A673 (cell line): ENCODE measurements at regions not wholly inside any gene's neighbourhood (a gene's known extent, or its start where the extent isn't known, plus 50 kb on each side); places are given as distances from the start of the nearest gene placed in this dataset.

Experiments
- BruUV-seq: library from RNA; stranded (reverse); fragments of 400-500 nt; replicated peaks from 2 replicates; lab custom pipeline; 2021; lab: Mats Ljungman, UMichigan
- CTCF ChIA-PET: fragments of 300-600 bp; sonication (Branson Sonifier 250); formaldehyde crosslinking; loops from one replicate; lab custom pipeline; 2022; ENCODE audit warnings: antibody characterized with exemption; lab: Charles Lee
- POLR2A ChIA-PET: fragments of 300-600 bp; sonication (Branson Sonifier 250); formaldehyde crosslinking; loops from one replicate; lab custom pipeline; 2022; ENCODE audit warnings: antibody characterized with exemption; ENCODE audit not compliant: low non-redundant PET; lab: Charles Lee
- DNase-seq: peaks from one replicate; pipeline ENCODE4 v3.0.0-alpha.2; 2015; ENCODE audit warnings: low spot score
- H3K27ac ChIP-seq: fragments of 200-600 bp; sonication (generic); 2 replicates; pipeline ENCODE4 v1.5.1; 2016; ENCODE audit warnings: mixed run types, low read depth, mild to moderate bottlenecking, mixed read lengths, antibody characterized with exemption, low read length; ENCODE audit not compliant: poor library complexity, severe bottlenecking
- H3K27me3 ChIP-seq: fragments of 200-600 bp; sonication (generic); replicated peaks from 2 replicates; pipeline ENCODE4 v1.6.1; 2017; ENCODE audit warnings: mixed run types, low read depth, mild to moderate bottlenecking, mixed read lengths, antibody characterized with exemption, low read length; ENCODE audit not compliant: insufficient read depth, poor library complexity
- H3K36me3 ChIP-seq: fragments of 200-600 bp; sonication (generic); 2 replicates; pipeline ENCODE4 v1.6.1; 2016; ENCODE audit warnings: mixed run types, mild to moderate bottlenecking, mixed read lengths, antibody characterized with exemption, low read length; ENCODE audit not compliant: insufficient read depth, poor library complexity, severe bottlenecking
- H3K4me1 ChIP-seq: fragments of 200-600 bp; sonication (generic); 2 replicates; pipeline ENCODE4 v1.6.1; 2017; ENCODE audit warnings: mixed run types, mild to moderate bottlenecking, mixed read lengths, antibody characterized with exemption, low read length; ENCODE audit not compliant: insufficient read depth, poor library complexity, severe bottlenecking
- H3K4me3 ChIP-seq: fragments of 200-600 bp; sonication (generic); 2 replicates; pipeline ENCODE4 v1.5.1; 2016; ENCODE audit warnings: low read depth, mixed run types, mild to moderate bottlenecking, mixed read lengths, low read length; ENCODE audit not compliant: poor library complexity, severe bottlenecking
- H3K9me3 ChIP-seq: fragments of 200-600 bp; sonication (generic); 2 replicates; pipeline ENCODE4 v1.6.1; 2016; ENCODE audit warnings: mixed run types, low read depth, mild to moderate bottlenecking, mixed read lengths, antibody characterized with exemption, low read length; ENCODE audit not compliant: poor library complexity, severe bottlenecking
- CTCF ChIP-seq: fragments of 300-800, 200-600 bp; sonication (generic); conservative IDR thresholded peaks from 2 replicates; pipeline ENCODE4 v1.5.1; 2017; ENCODE audit warnings: low read depth, mild to moderate bottlenecking, antibody characterized with exemption, low read length, moderate library complexity, mixed read lengths
- EZH2 ChIP-seq: fragments of 200-600 bp; sonication (generic); IDR thresholded peaks from 2 replicates; pipeline ENCODE4 v1.6.1; 2017; ENCODE audit warnings: borderline replicate concordance, low read depth, mild to moderate bottlenecking, mixed read lengths, antibody characterized with exemption, low read length; ENCODE audit not compliant: poor library complexity, severe bottlenecking
- intact Hi-C: fragments of 100-400 bp; cut with micrococcal nuclease; formaldehyde crosslinking; loops from one replicate; pipeline ENCODE4 v1.10.0; 2022; ENCODE audit not compliant: unreplicated experiment

GRCh38 chr22:25403284-25403810 lies 161.1 kb upstream of the GRK3 start:
- Histone ChIP-seq H3K9me3 (no peaks in the 10 kb centered on the region), H3K36me3 (no peaks in the 10 kb centered on the region), H3K27ac (peak overlapping the region; percentile 84), H3K4me3 (peak overlapping the region; percentile 84), H3K27me3 (no peaks in the 10 kb centered on the region), H3K4me1 (peaks cover 23% of the 10 kb centered on the region)
- intact Hi-C loops = no loop called here
- no peak for DNase-seq
- TSS peak; percentile 52 for BruUV-seq
- no peak for TF ChIP-seq EZH2
- no peak for TF ChIP-seq CTCF
- ChIA-PET CTCF (no interaction called here), POLR2A (no interaction called here)

GRCh38 chr22:25403811-25404471 lies 160.5 kb upstream of the GRK3 start:
- peaks cover 23% of the 10 kb centered on the region for H3K4me1 ChIP-seq

GRCh38 chr22:25404556-25404927 lies 159.9 kb upstream of the GRK3 start:
- intact Hi-C loops = no loop called here
- POLR2A ChIA-PET = no interaction called here
- TF ChIP-seq EZH2 (no peak), CTCF (no peak)
- CTCF ChIA-PET = no interaction called here
- DNase-seq = no peak
- peak overlapping the region; percentile 84 for H3K27ac ChIP-seq
- H3K4me1 ChIP-seq = peaks cover 23% of the 10 kb centered on the region
- H3K27me3 ChIP-seq = no peaks in the 10 kb centered on the region
- peak overlapping the region; percentile 84 for H3K4me3 ChIP-seq
- H3K36me3 ChIP-seq = no peaks in the 10 kb centered on the region
- no TSS peak for BruUV-seq
- no peaks in the 10 kb centered on the region for H3K9me3 ChIP-seq

More at GRCh38 chr22:25403811-25404471, 160.5 kb upstream of the GRK3 start:
- intact Hi-C loops = no loop called here
- peak; percentile 64 for DNase-seq
- TF ChIP-seq EZH2 = no peak
- TF ChIP-seq CTCF = no peak
- ChIA-PET CTCF (interaction anchor here (0.6 kb wide), 1 partner anchor 85 kb away, joined by 4 read pairs; no protein-coding TSS in a partner anchor), POLR2A (no interaction called here)
- Histone ChIP-seq H3K36me3 (no peaks in the 10 kb centered on the region), H3K9me3 (no peaks in the 10 kb centered on the region), H3K27me3 (no peaks in the 10 kb centered on the region), H3K27ac (peak overlapping the region; percentile 84), H3K4me3 (peak overlapping the region; percentile 84)
- BruUV-seq = no TSS peak
